A673 (cell line): ENCODE measurements at regions not wholly inside any gene's neighbourhood (a gene's known extent, or its start where the extent isn't known, plus 50 kb on each side); places are given as distances from the start of the nearest gene placed in this dataset.

Source experiments
- BruUV-seq: library from RNA; stranded (reverse); fragments of 400-500 nt; replicated peaks from 2 replicates; lab custom pipeline; 2021; lab: Mats Ljungman, UMichigan
- CTCF ChIA-PET: fragments of 300-600 bp; sonication (Branson Sonifier 250); formaldehyde crosslinking; loops from one replicate; lab custom pipeline; 2022; ENCODE audit warnings: antibody characterized with exemption; lab: Charles Lee
- POLR2A ChIA-PET: fragments of 300-600 bp; sonication (Branson Sonifier 250); formaldehyde crosslinking; loops from one replicate; lab custom pipeline; 2022; ENCODE audit warnings: antibody characterized with exemption; ENCODE audit not compliant: low non-redundant PET; lab: Charles Lee
- DNase-seq: peaks from one replicate; pipeline ENCODE4 v3.0.0-alpha.2; 2015; ENCODE audit warnings: low spot score
- H3K27ac ChIP-seq: fragments of 200-600 bp; sonication (generic); 2 replicates; pipeline ENCODE4 v1.5.1; 2016; ENCODE audit warnings: mixed run types, low read depth, mild to moderate bottlenecking, mixed read lengths, antibody characterized with exemption, low read length; ENCODE audit not compliant: poor library complexity, severe bottlenecking
- H3K27me3 ChIP-seq: fragments of 200-600 bp; sonication (generic); replicated peaks from 2 replicates; pipeline ENCODE4 v1.6.1; 2017; ENCODE audit warnings: mixed run types, low read depth, mild to moderate bottlenecking, mixed read lengths, antibody characterized with exemption, low read length; ENCODE audit not compliant: insufficient read depth, poor library complexity
- H3K36me3 ChIP-seq: fragments of 200-600 bp; sonication (generic); 2 replicates; pipeline ENCODE4 v1.6.1; 2016; ENCODE audit warnings: mixed run types, mild to moderate bottlenecking, mixed read lengths, antibody characterized with exemption, low read length; ENCODE audit not compliant: insufficient read depth, poor library complexity, severe bottlenecking
- H3K4me1 ChIP-seq: fragments of 200-600 bp; sonication (generic); 2 replicates; pipeline ENCODE4 v1.6.1; 2017; ENCODE audit warnings: mixed run types, mild to moderate bottlenecking, mixed read lengths, antibody characterized with exemption, low read length; ENCODE audit not compliant: insufficient read depth, poor library complexity, severe bottlenecking
- H3K4me3 ChIP-seq: fragments of 200-600 bp; sonication (generic); 2 replicates; pipeline ENCODE4 v1.5.1; 2016; ENCODE audit warnings: low read depth, mixed run types, mild to moderate bottlenecking, mixed read lengths, low read length; ENCODE audit not compliant: poor library complexity, severe bottlenecking
- H3K9me3 ChIP-seq: fragments of 200-600 bp; sonication (generic); 2 replicates; pipeline ENCODE4 v1.6.1; 2016; ENCODE audit warnings: mixed run types, low read depth, mild to moderate bottlenecking, mixed read lengths, antibody characterized with exemption, low read length; ENCODE audit not compliant: poor library complexity, severe bottlenecking
- CTCF ChIP-seq: fragments of 300-800, 200-600 bp; sonication (generic); conservative IDR thresholded peaks from 2 replicates; pipeline ENCODE4 v1.5.1; 2017; ENCODE audit warnings: low read depth, mild to moderate bottlenecking, antibody characterized with exemption, low read length, moderate library complexity, mixed read lengths
- EZH2 ChIP-seq: fragments of 200-600 bp; sonication (generic); IDR thresholded peaks from 2 replicates; pipeline ENCODE4 v1.6.1; 2017; ENCODE audit warnings: borderline replicate concordance, low read depth, mild to moderate bottlenecking, mixed read lengths, antibody characterized with exemption, low read length; ENCODE audit not compliant: poor library complexity, severe bottlenecking
- intact Hi-C: fragments of 100-400 bp; cut with micrococcal nuclease; formaldehyde crosslinking; loops from one replicate; pipeline ENCODE4 v1.10.0; 2022; ENCODE audit not compliant: unreplicated experiment

GRCh38 chr7:52726986-52727385 is 308.4 kb upstream of the POM121L12 start:
- H3K4me1 ChIP-seq: no peaks in the 10 kb centered on the region
- POLR2A ChIA-PET: no interaction called here
- DNase-seq: no peak
- no peaks in the 10 kb centered on the region for H3K27me3 ChIP-seq
- no TSS peak for BruUV-seq
- H3K4me3 ChIP-seq: no peak overlapping the region
- no peak overlapping the region for H3K27ac ChIP-seq
- peaks cover 67% of the 10 kb centered on the region for H3K9me3 ChIP-seq
- intact Hi-C loops: no loop called here
- TF ChIP-seq CTCF (no peak), EZH2 (no peak)
- no peaks in the 10 kb centered on the region for H3K36me3 ChIP-seq
- CTCF ChIA-PET: no interaction called here

GRCh38 chr7:52726493-52726892 is 308.9 kb upstream of the POM121L12 start:
- Histone ChIP-seq H3K4me3 (no peak overlapping the region), H3K27me3 (no peaks in the 10 kb centered on the region), H3K4me1 (no peaks in the 10 kb centered on the region), H3K36me3 (no peaks in the 10 kb centered on the region), H3K27ac (no peak overlapping the region), H3K9me3 (peaks cover 68% of the 10 kb centered on the region)
- BruUV-seq: no TSS peak
- POLR2A ChIA-PET: no interaction called here
- DNase-seq: no peak
- TF ChIP-seq CTCF (no peak), EZH2 (no peak)
- intact Hi-C loops: no loop called here
- CTCF ChIA-PET: no interaction called here

GRCh38 chr7:52723606-52724005 is 311.8 kb upstream of the POM121L12 start:
- Histone ChIP-seq H3K4me1 (no peaks in the 10 kb centered on the region), H3K27me3 (no peaks in the 10 kb centered on the region), H3K27ac (no peak overlapping the region), H3K9me3 (peaks cover 45% of the 10 kb centered on the region), H3K4me3 (no peak overlapping the region), H3K36me3 (no peaks in the 10 kb centered on the region)
- TF ChIP-seq CTCF (no peak), EZH2 (no peak)
- no peak for DNase-seq
- no TSS peak for BruUV-seq
- intact Hi-C loops: no loop called here
- ChIA-PET POLR2A (no interaction called here), CTCF (no interaction called here)
